ENCODE measurements at regions not wholly inside any gene's neighbourhood (a gene's known extent, or its start where the extent isn't known, plus 50 kb on each side); places are given as distances from the start of the nearest gene placed in this dataset.
"Not testable (repeated sequence)": the region's sequence is repeated elsewhere in the genome, so short reads cannot be mapped to it uniquely, and the experiment has no call there.

GRCh38 chr6:115583290-115583689 lies 477.4 kb downstream of the FRK start:
- no peak for TF ChIP-seq CTCF (IDR thresholded peaks at IDR 0.05; ENCODE audit: low read depth, low read length)
- no peak overlapping the region for H3K4me3 ChIP-seq (ENCODE audit: low read depth, low read length)
- in situ Hi-C loops (cut with HindIII; ENCODE audit: low sequenced_read_pairs), result no loop called here
- no peak for DNase-seq (ENCODE audit: low read depth, low spot score)

DNA sequence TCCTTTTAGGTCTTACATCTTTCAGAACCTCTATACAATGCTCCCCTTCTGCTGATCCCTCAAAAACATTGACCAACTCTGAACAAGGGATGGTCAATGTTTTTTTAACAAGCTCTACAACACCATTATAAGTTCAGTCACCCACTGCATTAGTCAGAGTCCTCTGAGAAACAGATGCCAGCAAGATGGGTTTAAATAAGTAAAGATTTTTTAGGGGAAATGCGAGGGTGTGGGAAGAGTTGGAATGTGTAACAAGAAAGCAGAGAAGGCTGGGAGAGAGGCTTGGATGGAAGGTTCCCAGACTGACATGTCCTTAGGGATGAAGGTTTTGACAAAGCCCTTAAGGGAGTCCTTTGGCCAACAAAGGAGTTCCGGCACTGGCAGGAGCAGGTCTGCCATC lies 478.3 kb downstream of the FRK start:
- no peak for DNase-seq (ENCODE audit: low read depth, low spot score)
- no peak for TF ChIP-seq CTCF (IDR thresholded peaks at IDR 0.05; ENCODE audit: low read depth, low read length)
- no peak overlapping the region for H3K4me3 ChIP-seq (ENCODE audit: low read depth, low read length)
- in situ Hi-C loops (cut with HindIII; ENCODE audit: low sequenced_read_pairs), result no loop called here

DNA sequence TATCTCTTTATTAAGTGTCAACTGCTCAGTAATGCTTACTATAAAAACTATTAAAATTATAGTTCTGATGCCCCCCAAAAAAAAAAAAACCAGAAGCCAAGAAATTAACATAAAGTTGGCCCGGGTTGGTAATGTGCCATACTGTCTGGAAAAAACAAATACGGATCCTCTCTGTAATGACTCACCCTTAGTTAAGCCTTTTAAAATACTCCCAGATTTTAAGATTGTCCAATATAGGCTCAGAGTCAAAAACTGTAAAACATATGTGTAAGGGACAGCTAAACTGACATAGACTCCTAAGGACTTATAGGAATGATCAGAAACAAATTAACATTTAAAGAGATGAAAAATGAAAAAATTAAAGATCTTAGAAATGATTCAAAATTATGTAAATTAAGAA lies 481.1 kb downstream of the FRK start:
- H3K4me3 ChIP-seq (ENCODE audit: low read depth, low read length); in situ Hi-C loops (cut with HindIII; ENCODE audit: low sequenced_read_pairs); DNase-seq (ENCODE audit: low read depth, low spot score): not testable (repeated sequence)

GRCh38 chr6:115577270-115577669 lies 483.4 kb downstream of the FRK start:
- no peak for DNase-seq (ENCODE audit: low read depth, low spot score)
- in situ Hi-C loops (cut with HindIII; ENCODE audit: low sequenced_read_pairs), result no loop called here
- no peak for TF ChIP-seq CTCF (IDR thresholded peaks at IDR 0.05; ENCODE audit: low read depth, low read length)
- no peak overlapping the region for H3K4me3 ChIP-seq (ENCODE audit: low read depth, low read length)

- DNase-seq (ENCODE audit: low read depth, low spot score), result no peak
- no peak for TF ChIP-seq CTCF (IDR thresholded peaks at IDR 0.05; ENCODE audit: low read depth, low read length)
- in situ Hi-C loops (cut with HindIII; ENCODE audit: low sequenced_read_pairs), result no loop called here
- no peak overlapping the region for H3K4me3 ChIP-seq (ENCODE audit: low read depth, low read length)
These were observed 485.4 kb downstream of the FRK start for GRCh38 chr6:115575285-115575684.

DNA sequence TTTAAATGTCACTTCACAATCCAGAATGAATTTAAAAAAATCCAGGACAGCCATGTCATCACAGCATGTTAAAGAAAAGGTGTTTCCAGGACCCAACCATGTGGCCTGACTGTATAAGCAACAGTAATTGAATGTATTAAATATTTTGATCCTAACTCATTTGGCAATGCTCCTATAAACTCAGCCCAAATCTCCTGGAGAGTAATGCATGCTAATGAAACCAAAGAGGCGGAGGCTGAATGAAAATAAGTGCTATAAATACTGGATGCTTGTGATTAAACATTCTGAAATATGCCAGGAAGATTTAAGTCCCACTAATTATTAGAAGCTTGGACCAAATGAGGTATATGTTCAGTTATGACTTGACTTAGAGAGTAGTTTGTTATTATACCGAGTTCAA lies 486.8 kb downstream of the FRK start:
- in situ Hi-C loops (cut with HindIII; ENCODE audit: low sequenced_read_pairs), result no loop called here
- H3K4me3 ChIP-seq (ENCODE audit: low read depth, low read length), result no peak overlapping the region
- no peak for TF ChIP-seq CTCF (IDR thresholded peaks at IDR 0.05; ENCODE audit: low read depth, low read length)
- peak; percentile 4 for DNase-seq (ENCODE audit: low read depth, low spot score)

DNA sequence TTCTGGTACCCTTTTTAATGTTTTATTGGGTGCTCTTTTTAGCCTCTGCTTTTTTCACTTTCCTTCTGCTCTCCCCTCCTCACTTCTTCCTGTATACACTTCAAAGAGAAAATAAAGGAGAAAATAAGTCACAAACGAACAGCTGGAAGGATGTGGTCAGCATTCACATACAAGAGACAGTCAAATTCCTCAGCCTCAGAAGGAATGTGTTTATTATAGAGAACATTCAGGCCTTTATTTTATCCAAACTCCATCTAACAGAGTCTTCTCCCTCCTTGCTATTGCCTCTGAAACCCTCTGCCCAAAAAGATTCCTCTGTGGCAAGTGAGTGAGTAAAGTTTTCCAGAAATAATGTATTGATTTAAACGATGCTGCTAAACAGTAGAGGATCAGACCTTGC lies 490.4 kb downstream of the FRK start:
- TF ChIP-seq CTCF (IDR thresholded peaks at IDR 0.05; ENCODE audit: low read depth, low read length), result no peak
- H3K4me3 ChIP-seq (ENCODE audit: low read depth, low read length), result no peak overlapping the region
- peak; percentile 40 for DNase-seq (ENCODE audit: low read depth, low spot score)
- in situ Hi-C loops (cut with HindIII; ENCODE audit: low sequenced_read_pairs), result no loop called here

Measured in astrocyte of the spinal cord (primary cell).